ENCODE measurements at regions not wholly inside any gene's neighbourhood (a gene's known extent, or its start where the extent isn't known, plus 50 kb on each side); places are given as distances from the start of the nearest gene placed in this dataset.

DNA sequence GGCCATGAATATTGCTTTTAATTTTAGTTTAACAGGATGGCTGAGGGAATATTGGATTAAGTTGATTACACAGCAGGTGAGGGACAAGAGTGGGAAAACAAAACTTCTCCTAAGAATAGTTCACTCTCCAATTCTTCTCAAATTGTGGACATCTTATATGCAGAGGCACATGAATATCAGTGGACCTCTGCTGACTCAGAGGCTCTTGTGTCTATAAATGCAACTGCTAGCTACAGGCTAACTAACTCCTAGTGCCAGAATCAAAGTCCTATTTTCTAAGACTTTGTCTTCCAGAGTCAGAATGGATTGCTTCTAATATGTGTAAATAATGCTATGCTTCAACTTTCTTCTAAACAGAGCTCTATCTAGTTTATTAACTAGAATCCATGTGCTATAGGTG lies 175.8 kb downstream of the IL15 start:
- no peak overlapping the region for H3K4me3 Mint-ChIP-seq
- no peak overlapping the region for H3K4me2 ChIP-seq (ENCODE audit: insufficient read depth, insufficient read length, low read length)

More for the DNA sequence above, 175.8 kb downstream of the IL15 start:
- Histone ChIP-seq H3K23me2 (ENCODE audit: insufficient read length, low read depth, low read length, poor library complexity, severe bottlenecking) (no peaks in the 10 kb centered on the region), H3K14ac (ENCODE audit: insufficient read depth, low read length) (no peak overlapping the region), H2BK15ac (ENCODE audit: low read depth, low read length) (no peak overlapping the region), H3K27ac (ENCODE audit: insufficient read length, low read depth, low read length) (no peak overlapping the region), H2BK12ac (ENCODE audit: insufficient read length, low read depth, low read length) (no peak overlapping the region), H3K4me1 (ENCODE audit: insufficient read depth, low read length) (peaks cover 3% of the 10 kb centered on the region), H3K56ac (ENCODE audit: insufficient read length, low read depth, low read length) (no peak overlapping the region), H3K18ac (ENCODE audit: insufficient read length, low read depth, low read length) (no peak overlapping the region), H2AK5ac (ENCODE audit: insufficient read length, low read length) (no peak overlapping the region), H2BK5ac (ENCODE audit: insufficient read length, low read length) (no peak overlapping the region), H3K9ac (ENCODE audit: extremely low read depth, insufficient read length, low read length) (no peak overlapping the region), H4K5ac (ENCODE audit: insufficient read length, low read depth, low read length) (no peak overlapping the region), H4K8ac (replicated peaks; ENCODE audit: insufficient read length, low read depth, low read length) (no peak overlapping the region), H3K4ac (ENCODE audit: low read depth, low read length) (no peak overlapping the region), H3K23ac (ENCODE audit: insufficient read length, low read depth, low read length) (no peak overlapping the region), H3K27me3 (ENCODE audit: insufficient read depth, low read length) (no peaks in the 10 kb centered on the region), H2AFZ (ENCODE audit: low read length) (no peak overlapping the region), H4K20me1 (ENCODE audit: control insufficient read depth, insufficient read depth, insufficient read length) (no peaks in the 10 kb centered on the region), H3K9me3 (ENCODE audit: control insufficient read depth, low read depth, low read length) (no peaks in the 10 kb centered on the region), H3K79me2 (ENCODE audit: insufficient read depth, low read length) (no peaks in the 10 kb centered on the region), H2BK120ac (ENCODE audit: low read depth, low read length, poor library complexity, severe bottlenecking) (no peak overlapping the region), H4K91ac (ENCODE audit: insufficient read length, low read depth, low read length) (no peak overlapping the region), H2BK20ac (ENCODE audit: low read depth, low read length, poor library complexity, severe bottlenecking) (no peak overlapping the region), H3T11ph (ENCODE audit: low read length) (no peak overlapping the region), H3K79me1 (ENCODE audit: insufficient read depth, low read depth, low read length, poor library complexity, severe bottlenecking) (no peaks in the 10 kb centered on the region)
- peaks cover 0 to 2% of the 10 kb centered on the region in 2 experiments; a peak in 1 of 5 replicates for H3K9me3 Mint-ChIP-seq
- H3K27ac Mint-ChIP-seq = no peak overlapping the region
- peaks cover 13 to 22% of the 10 kb centered on the region in 2 experiments for H3K4me1 Mint-ChIP-seq
- DNase-seq = no peak
- H3K36me3 Mint-ChIP-seq (ENCODE audit: insufficient read depth in 1 of 3, low read depth in 3 of 3) = no peaks in the 10 kb centered on the region; a peak in 1 of 7 replicates
- H3K27me3 Mint-ChIP-seq (ENCODE audit: low read depth) = no peaks in the 10 kb centered on the region
- TF ChIP-seq, protein P1, sequence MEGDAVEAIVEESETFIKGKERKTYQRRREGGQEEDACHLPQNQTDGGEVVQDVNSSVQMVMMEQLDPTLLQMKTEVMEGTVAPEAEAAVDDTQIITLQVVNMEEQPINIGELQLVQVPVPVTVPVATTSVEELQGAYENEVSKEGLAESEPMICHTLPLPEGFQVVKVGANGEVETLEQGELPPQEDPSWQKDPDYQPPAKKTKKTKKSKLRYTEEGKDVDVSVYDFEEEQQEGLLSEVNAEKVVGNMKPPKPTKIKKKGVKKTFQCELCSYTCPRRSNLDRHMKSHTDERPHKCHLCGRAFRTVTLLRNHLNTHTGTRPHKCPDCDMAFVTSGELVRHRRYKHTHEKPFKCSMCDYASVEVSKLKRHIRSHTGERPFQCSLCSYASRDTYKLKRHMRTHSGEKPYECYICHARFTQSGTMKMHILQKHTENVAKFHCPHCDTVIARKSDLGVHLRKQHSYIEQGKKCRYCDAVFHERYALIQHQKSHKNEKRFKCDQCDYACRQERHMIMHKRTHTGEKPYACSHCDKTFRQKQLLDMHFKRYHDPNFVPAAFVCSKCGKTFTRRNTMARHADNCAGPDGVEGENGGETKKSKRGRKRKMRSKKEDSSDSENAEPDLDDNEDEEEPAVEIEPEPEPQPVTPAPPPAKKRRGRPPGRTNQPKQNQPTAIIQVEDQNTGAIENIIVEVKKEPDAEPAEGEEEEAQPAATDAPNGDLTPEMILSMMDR (conservative IDR thresholded peaks at IDR 0.05) = no peak

Measured in H9 (cell line).